ENCODE measurements at regions not wholly inside any gene's neighbourhood (a gene's known extent, or its start where the extent isn't known, plus 50 kb on each side); places are given as distances from the start of the nearest gene placed in this dataset.

GRCh38 chr21:28590676-28591075 is 402.0 kb downstream of the LTN1 start:
- Histone ChIP-seq H4K20me1 (replicated peaks; ENCODE audit: control insufficient read depth, insufficient read depth, low read length) (no peaks in the 10 kb centered on the region), H3K79me2 (ENCODE audit: control insufficient read depth, insufficient read depth, low read length) (no peaks in the 10 kb centered on the region), H3K9me1 (ENCODE audit: control insufficient read depth, insufficient read depth, low read length) (no peaks in the 10 kb centered on the region), H3K9ac (ENCODE audit: insufficient read depth in 1 of 2, low read depth in 2 of 2, low read length in 2 of 2) (no peak overlapping the region), H3K4me1 (replicated peaks in 1 of 2; ENCODE audit: control insufficient read depth in 2 of 2, insufficient read depth in 2 of 2, low read length in 2 of 2) (no peaks in the 10 kb centered on the region), H3K36me3 (ENCODE audit: control insufficient read depth, insufficient read depth, low read length) (no peaks in the 10 kb centered on the region), H3K4me3 (no peak overlapping the region), H3K9me3 (replicated peaks; ENCODE audit: control insufficient read depth, insufficient read depth, low read depth, low read length) (no peaks in the 10 kb centered on the region), H2AFZ (ENCODE audit: low read depth, low read length) (no peak overlapping the region), H3K4me2 (ENCODE audit: insufficient read depth, low read length) (no peak overlapping the region), H3K27me3 (ENCODE audit: control insufficient read depth in 2 of 2, insufficient read depth in 2 of 2, low read length in 2 of 2) (no peaks in the 10 kb centered on the region), H3K27ac (ENCODE audit: extremely low read depth, low read depth, low read length) (no peak overlapping the region)
- BruUV-seq (replicated peaks): no TSS peak
- no peak for FAIRE-seq
- CTCF ChIA-PET (ENCODE audit: low intra/inter-chr PET ratio): interaction anchor here (0.6 kb wide), 1 partner anchor 473 kb away, joined by 3 read pairs; no protein-coding TSS in a partner anchor
- intact Hi-C loops (cut with micrococcal nuclease) (no loop called here), in situ Hi-C loops (cut with MboI) (no loop called here)
- WGBS (ENCODE audit: insufficient coverage, low coverage, missing lambda C conversion rate): 0% methylated on average over 3 of the region's 3 CpGs
- no peak for DNase-seq (ENCODE audit: extremely low read depth in 1 of 4, low spot score in 3 of 4)
- no peak for TF ChIP-seq RBM14 (IDR thresholded peaks at IDR 0.05; ENCODE audit: borderline replicate concordance, insufficient read depth, low read depth, low read length)
- TF ChIP-seq NFATC3 (IDR thresholded peaks at IDR 0.05): no peak
- TF ChIP-seq TAF9B (IDR thresholded peaks at IDR 0.05; ENCODE audit: partially characterized antibody): no peak
- no peak for TF ChIP-seq KAT2B (IDR thresholded peaks at IDR 0.05; ENCODE audit: low read depth, low read length)
- no peak for TF ChIP-seq EZH2 (IDR thresholded peaks at IDR 0.05; ENCODE audit: borderline replicate concordance, low read depth, low read length)
- TF ChIP-seq LEF1 (IDR thresholded peaks at IDR 0.05): no peak
- ATAC-seq: no peak
- POLR2A ChIA-PET: no interaction called here

- in situ Hi-C loops (cut with MboI) (no loop called here), intact Hi-C loops (cut with micrococcal nuclease) (no loop called here)
- Histone ChIP-seq H3K27ac (ENCODE audit: extremely low read depth, low read depth, low read length) (no peak overlapping the region), H3K9ac (ENCODE audit: insufficient read depth in 1 of 2, low read depth in 2 of 2, low read length in 2 of 2) (no peak overlapping the region), H3K4me3 (no peak overlapping the region), H3K36me3 (ENCODE audit: control insufficient read depth, insufficient read depth, low read length) (no peaks in the 10 kb centered on the region), H3K27me3 (ENCODE audit: control insufficient read depth in 2 of 2, insufficient read depth in 2 of 2, low read length in 2 of 2) (no peaks in the 10 kb centered on the region), H4K20me1 (replicated peaks; ENCODE audit: control insufficient read depth, insufficient read depth, low read length) (no peaks in the 10 kb centered on the region), H2AFZ (ENCODE audit: low read depth, low read length) (no peak overlapping the region), H3K4me2 (ENCODE audit: insufficient read depth, low read length) (no peak overlapping the region), H3K4me1 (replicated peaks in 1 of 2; ENCODE audit: control insufficient read depth in 2 of 2, insufficient read depth in 2 of 2, low read length in 2 of 2) (no peaks in the 10 kb centered on the region), H3K9me1 (ENCODE audit: control insufficient read depth, insufficient read depth, low read length) (no peaks in the 10 kb centered on the region), H3K79me2 (ENCODE audit: control insufficient read depth, insufficient read depth, low read length) (no peaks in the 10 kb centered on the region), H3K9me3 (replicated peaks; ENCODE audit: control insufficient read depth, insufficient read depth, low read depth, low read length) (no peaks in the 10 kb centered on the region)
- ATAC-seq (no peak), DNase-seq (ENCODE audit: extremely low read depth in 1 of 4, low spot score in 3 of 4) (no peak), FAIRE-seq (no peak)
- ChIA-PET POLR2A (no interaction called here), CTCF (ENCODE audit: low intra/inter-chr PET ratio) (no interaction called here)
- WGBS (ENCODE audit: insufficient coverage, low coverage, missing lambda C conversion rate): 0% methylated on average over 2 of the region's 2 CpGs
- no TSS peak for BruUV-seq (replicated peaks)
- TF ChIP-seq ZNF133 (CRISPR knock-in tag; IDR thresholded peaks at IDR 0.05) (no peak), CBFA2T3 (IDR thresholded peaks at IDR 0.05) (peak; percentile 30; the same call in 1 of the 2 replicates), ZNF354B (CRISPR knock-in tag; IDR thresholded peaks at IDR 0.05) (no peak), E2F3 (CRISPR knock-in tag; IDR thresholded peaks at IDR 0.05) (no peak)
- TF ChIP-seq, protein P1, sequence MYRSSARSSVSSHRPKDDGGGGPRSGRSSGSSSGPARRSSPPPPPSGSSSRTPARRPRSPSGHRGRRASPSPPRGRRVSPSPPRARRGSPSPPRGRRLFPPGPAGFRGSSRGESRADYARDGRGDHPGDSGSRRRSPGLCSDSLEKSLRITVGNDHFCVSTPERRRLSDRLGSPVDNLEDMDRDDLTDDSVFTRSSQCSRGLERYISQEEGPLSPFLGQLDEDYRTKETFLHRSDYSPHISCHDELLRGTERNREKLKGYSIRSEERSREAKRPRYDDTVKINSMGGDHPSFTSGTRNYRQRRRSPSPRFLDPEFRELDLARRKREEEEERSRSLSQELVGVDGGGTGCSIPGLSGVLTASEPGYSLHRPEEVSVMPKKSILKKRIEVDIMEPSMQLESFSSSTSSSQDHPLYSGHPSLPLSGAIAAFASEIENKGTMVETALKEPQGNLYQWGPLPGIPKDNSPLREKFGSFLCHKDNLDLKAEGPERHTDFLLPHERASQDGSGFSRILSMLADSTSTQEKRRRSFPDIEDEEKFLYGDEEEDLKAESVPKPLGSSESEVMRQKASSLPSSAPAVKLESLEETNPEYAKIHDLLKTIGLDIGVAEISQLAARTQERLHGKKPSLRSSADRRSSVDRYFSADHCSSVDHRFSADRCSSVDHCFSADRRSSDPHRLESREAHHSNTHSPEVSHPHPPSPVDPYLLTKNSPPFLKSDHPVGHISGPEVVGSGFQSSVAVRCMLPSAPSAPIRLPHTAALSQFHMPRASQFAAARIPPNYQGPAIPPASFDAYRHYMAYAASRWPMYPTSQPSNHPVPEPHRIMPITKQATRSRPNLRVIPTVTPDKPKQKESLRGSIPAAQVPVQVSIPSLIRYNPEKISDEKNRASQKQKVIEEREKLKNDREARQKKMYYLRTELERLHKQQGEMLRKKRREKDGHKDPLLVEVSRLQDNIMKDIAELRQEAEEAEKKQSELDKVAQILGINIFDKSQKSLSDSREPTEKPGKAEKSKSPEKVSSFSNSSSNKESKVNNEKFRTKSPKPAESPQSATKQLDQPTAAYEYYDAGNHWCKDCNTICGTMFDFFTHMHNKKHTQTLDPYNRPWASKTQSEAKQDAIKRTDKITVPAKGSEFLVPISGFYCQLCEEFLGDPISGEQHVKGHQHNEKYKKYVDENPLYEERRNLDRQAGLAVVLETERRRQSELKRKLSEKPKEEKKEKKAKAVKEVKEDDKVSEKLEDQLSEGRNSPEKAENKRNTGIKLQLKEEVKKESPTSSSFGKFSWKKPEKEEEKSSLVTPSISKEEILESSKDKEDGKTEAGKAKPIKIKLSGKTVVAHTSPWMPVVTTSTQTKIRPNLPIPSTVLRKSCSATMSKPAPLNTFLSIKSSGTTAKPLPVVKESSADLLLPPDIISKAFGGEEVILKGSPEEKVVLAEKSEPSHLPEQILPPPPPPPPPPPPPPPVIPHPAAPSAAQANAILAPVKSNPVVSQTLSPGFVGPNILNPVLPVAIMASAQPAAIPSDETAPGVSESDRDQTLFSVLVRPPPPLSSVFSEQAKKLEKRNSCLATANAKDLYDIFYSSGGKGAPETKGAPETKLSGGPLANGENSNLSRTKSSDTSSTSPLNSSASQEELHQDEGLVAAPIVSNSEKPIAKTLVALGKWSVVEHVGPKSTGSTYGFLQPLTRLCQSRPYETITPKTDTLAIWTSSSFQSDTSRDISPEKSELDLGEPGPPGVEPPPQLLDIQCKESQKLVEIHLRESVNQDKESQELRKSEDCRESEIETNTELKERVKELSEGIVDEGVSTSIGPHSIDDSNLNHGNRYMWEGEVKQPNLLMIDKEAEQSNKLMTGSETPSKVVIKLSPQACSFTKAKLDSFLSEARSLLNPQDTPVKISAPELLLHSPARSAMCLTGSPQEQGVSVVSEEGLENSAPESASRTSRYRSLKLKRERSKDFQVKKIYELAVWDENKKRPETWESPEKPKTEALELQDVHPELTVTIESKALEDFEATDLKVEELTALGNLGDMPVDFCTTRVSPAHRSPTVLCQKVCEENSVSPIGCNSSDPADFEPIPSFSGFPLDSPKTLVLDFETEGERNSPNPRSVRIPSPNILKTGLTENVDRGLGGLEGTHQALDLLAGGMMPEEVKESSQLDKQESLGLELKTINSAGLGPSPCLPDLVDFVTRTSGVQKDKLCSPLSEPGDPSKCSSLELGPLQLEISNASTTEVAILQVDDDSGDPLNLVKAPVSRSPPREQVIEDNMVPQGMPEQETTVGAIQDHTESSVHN (IDR thresholded peaks at IDR 0.05; ENCODE audit: borderline replicate concordance in 1 of 2, low read depth in 1 of 2): no peak
Observed at GRCh38 chr21:28590026-28590425, 402.7 kb downstream of the LTN1 start.
